ENCODE measurements at regions not wholly inside any gene's neighbourhood (a gene's known extent, or its start where the extent isn't known, plus 50 kb on each side); places are given as distances from the start of the nearest gene placed in this dataset.

- TF ChIP-seq, protein P1, sequence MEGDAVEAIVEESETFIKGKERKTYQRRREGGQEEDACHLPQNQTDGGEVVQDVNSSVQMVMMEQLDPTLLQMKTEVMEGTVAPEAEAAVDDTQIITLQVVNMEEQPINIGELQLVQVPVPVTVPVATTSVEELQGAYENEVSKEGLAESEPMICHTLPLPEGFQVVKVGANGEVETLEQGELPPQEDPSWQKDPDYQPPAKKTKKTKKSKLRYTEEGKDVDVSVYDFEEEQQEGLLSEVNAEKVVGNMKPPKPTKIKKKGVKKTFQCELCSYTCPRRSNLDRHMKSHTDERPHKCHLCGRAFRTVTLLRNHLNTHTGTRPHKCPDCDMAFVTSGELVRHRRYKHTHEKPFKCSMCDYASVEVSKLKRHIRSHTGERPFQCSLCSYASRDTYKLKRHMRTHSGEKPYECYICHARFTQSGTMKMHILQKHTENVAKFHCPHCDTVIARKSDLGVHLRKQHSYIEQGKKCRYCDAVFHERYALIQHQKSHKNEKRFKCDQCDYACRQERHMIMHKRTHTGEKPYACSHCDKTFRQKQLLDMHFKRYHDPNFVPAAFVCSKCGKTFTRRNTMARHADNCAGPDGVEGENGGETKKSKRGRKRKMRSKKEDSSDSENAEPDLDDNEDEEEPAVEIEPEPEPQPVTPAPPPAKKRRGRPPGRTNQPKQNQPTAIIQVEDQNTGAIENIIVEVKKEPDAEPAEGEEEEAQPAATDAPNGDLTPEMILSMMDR (conservative IDR thresholded peaks at IDR 0.05; ENCODE audit: low read depth, low read length) = no peak
- TF ChIP-seq POLR2A (IDR thresholded peaks at IDR 0.05; ENCODE audit: low read depth, low read length) = no peak
- no peak for TF ChIP-seq SMC3 (IDR thresholded peaks at IDR 0.05; ENCODE audit: low read depth, low read length)
- TF ChIP-seq NFE2L2 (IDR thresholded peaks at IDR 0.05; ENCODE audit: low read depth, low read length) = no peak
- TF ChIP-seq, protein P2, sequence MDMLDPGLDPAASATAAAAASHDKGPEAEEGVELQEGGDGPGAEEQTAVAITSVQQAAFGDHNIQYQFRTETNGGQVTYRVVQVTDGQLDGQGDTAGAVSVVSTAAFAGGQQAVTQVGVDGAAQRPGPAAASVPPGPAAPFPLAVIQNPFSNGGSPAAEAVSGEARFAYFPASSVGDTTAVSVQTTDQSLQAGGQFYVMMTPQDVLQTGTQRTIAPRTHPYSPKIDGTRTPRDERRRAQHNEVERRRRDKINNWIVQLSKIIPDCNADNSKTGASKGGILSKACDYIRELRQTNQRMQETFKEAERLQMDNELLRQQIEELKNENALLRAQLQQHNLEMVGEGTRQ (IDR thresholded peaks at IDR 0.05; ENCODE audit: low read depth, low read length) = no peak
- TF ChIP-seq RCOR1 (IDR thresholded peaks at IDR 0.05; ENCODE audit: insufficient replicate concordance, low read length) = no peak
- no peak for TF ChIP-seq RFX5 (IDR thresholded peaks at IDR 0.05; ENCODE audit: low read depth, low read length)
- TF ChIP-seq MAFK (IDR thresholded peaks at IDR 0.05; ENCODE audit: low read depth, low read length) = no peak
- peak; percentile 60 for TF ChIP-seq CEBPB (IDR thresholded peaks at IDR 0.05; ENCODE audit: low read depth, low read length)
- no peak for TF ChIP-seq MAZ (IDR thresholded peaks at IDR 0.05; ENCODE audit: borderline replicate concordance, low read depth, low read length)
- TF ChIP-seq ELK1 (IDR thresholded peaks at IDR 0.05; ENCODE audit: borderline replicate concordance, low read depth, low read length) = no peak
Observed at GRCh38 chr7:46393142-46393541, 472.1 kb upstream of the IGFBP3 start.

All from IMR-90 (cell line).